Activated T-helper 2 cell treated with anti-CD3 and anti-CD28 coated beads, Interferon-gamma antibody, Interleukin-2, Interleukin-4, amounts not matched to agents 10 μg/mL and 5 μg/mL and 100 μg/mL, durations not matched to agents 14 hours and 24 hours and 36 hours (primary cell): ENCODE measurements at regions not wholly inside any gene's neighbourhood (a gene's known extent, or its start where the extent isn't known, plus 50 kb on each side); places are given as distances from the start of the nearest gene placed in this dataset.

Experiments used
- DNase-seq: peaks from one replicate; pipeline ENCODE4 v3.0.0; 2021; ENCODE audit warnings: low spot score
- H3K27ac Mint-ChIP-seq: one replicate; pipeline ENCODE4 v1.8.0; 2021; ENCODE audit warnings: mixed read lengths
- H3K27me3 Mint-ChIP-seq: one replicate; pipeline ENCODE4 v1.8.0; 2021; ENCODE audit warnings: low read depth, mixed read lengths
- H3K36me3 Mint-ChIP-seq: one replicate; pipeline ENCODE4 v1.8.0; 2021; ENCODE audit warnings: low read depth, mixed read lengths
- H3K4me1 Mint-ChIP-seq: one replicate; pipeline ENCODE4 v1.8.0; 2021; ENCODE audit warnings: low read depth, mixed read lengths
- H3K4me3 Mint-ChIP-seq: one replicate; pipeline ENCODE4 v1.8.0; 2021; ENCODE audit warnings: low read depth, mild to moderate bottlenecking, moderate library complexity, mixed read lengths
- H3K9me3 Mint-ChIP-seq: one replicate; pipeline ENCODE4 v1.8.0; 2021; ENCODE audit warnings: mixed read lengths
- intact Hi-C: fragments of 100-400 bp; cut with micrococcal nuclease; formaldehyde crosslinking; loops from one replicate; pipeline ENCODE4 v1.15.1; 2023

GRCh38 chr10:52659085-52659484, 113.5 kb downstream of the MBL2 start:
- intact Hi-C loops = no loop called here
- Mint-ChIP-seq H3K36me3 (no peaks in the 10 kb centered on the region), H3K4me3 (no peak overlapping the region), H3K9me3 (peaks cover under 1% of the 10 kb centered on the region), H3K4me1 (no peaks in the 10 kb centered on the region), H3K27me3 (no peaks in the 10 kb centered on the region), H3K27ac (no peak overlapping the region)
- DNase-seq = no peak

- no peak overlapping the region for H3K4me3 Mint-ChIP-seq
- H3K4me1 Mint-ChIP-seq = no peaks in the 10 kb centered on the region
- DNase-seq = no peak
- no peak overlapping the region for H3K27ac Mint-ChIP-seq
- H3K36me3 Mint-ChIP-seq = no peaks in the 10 kb centered on the region
- intact Hi-C loops = no loop called here
- peaks cover 19% of the 10 kb centered on the region for H3K9me3 Mint-ChIP-seq
- no peaks in the 10 kb centered on the region for H3K27me3 Mint-ChIP-seq
Observed at GRCh38 chr10:52662256-52662655, 110.3 kb downstream of the MBL2 start.

DNA sequence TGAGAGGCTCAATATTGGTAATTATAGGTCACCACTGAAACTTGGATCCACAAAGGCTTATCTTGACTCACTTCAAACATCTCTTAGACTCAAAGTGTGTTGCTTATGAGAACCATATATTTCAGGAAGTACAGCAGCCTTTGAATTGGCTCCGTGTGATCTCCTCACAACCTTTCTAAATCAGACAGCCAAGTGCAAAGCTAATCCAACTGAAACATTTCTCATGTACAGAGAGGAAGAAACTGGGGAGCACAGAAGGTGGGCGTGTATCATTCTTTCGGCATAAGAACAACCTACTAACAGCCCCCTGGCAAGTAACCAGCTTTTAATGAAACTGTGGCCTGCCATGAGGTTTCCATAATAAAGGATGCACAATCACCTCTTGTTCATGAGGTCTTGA, 109.4 kb downstream of the MBL2 start:
- H3K4me1 Mint-ChIP-seq = no peaks in the 10 kb centered on the region

DNA sequence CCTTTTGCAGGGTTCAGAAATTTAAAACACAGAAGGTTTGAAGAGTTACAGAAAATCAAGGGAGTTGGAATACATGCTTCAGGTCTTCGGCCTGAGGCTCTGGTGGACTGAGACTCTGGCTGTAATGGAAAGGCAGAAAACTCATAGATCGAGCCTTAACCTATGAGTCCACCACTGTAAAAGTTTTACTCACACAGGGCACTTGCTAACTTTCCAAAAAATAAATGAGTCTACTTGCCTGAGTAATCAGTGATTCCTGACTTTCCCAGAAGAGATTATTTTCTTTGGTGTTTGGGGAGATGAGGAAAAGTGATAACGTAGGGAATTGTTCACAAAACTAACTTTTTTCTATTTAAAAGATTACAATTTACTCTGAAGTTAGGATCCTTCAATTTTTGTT, 108.0 kb downstream of the MBL2 start:
- no peak overlapping the region for H3K27ac Mint-ChIP-seq
- no peaks in the 10 kb centered on the region for H3K36me3 Mint-ChIP-seq
- H3K4me3 Mint-ChIP-seq = no peak overlapping the region
- intact Hi-C loops = no loop called here
- peaks cover 19% of the 10 kb centered on the region for H3K9me3 Mint-ChIP-seq
- no peak for DNase-seq
- no peaks in the 10 kb centered on the region for H3K4me1 Mint-ChIP-seq
- no peaks in the 10 kb centered on the region for H3K27me3 Mint-ChIP-seq

More for the DNA sequence above, 109.4 kb downstream of the MBL2 start:
- H3K9me3 Mint-ChIP-seq = peaks cover 19% of the 10 kb centered on the region
- no peaks in the 10 kb centered on the region for H3K36me3 Mint-ChIP-seq
- H3K27ac Mint-ChIP-seq = no peak overlapping the region
- no peak for DNase-seq
- intact Hi-C loops = no loop called here
- no peaks in the 10 kb centered on the region for H3K27me3 Mint-ChIP-seq
- H3K4me3 Mint-ChIP-seq = no peak overlapping the region

DNA sequence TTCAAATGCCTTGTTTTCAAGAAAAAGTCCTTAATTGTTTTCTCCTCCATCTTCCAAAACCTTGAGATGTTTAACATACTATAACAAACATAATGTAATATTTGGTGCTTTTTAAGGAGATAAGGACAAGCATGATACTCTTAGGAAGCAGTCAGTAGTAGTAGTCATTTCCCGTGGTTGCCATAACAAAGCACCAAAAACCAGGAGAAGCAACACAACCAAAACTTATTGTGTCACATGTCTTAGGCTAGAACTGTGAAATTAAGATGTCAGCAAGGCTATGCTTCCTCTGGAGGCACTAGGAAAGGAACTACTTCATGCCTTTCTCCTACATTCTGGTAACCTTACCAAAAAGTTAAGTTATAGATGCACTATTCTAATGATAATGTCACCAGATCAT, 106.8 kb downstream of the MBL2 start:
- Mint-ChIP-seq H3K9me3 (peaks cover 19% of the 10 kb centered on the region), H3K27ac (no peak overlapping the region), H3K4me3 (no peak overlapping the region), H3K36me3 (no peaks in the 10 kb centered on the region), H3K4me1 (no peaks in the 10 kb centered on the region), H3K27me3 (no peaks in the 10 kb centered on the region)
- intact Hi-C loops = no loop called here
- DNase-seq = no peak

DNA sequence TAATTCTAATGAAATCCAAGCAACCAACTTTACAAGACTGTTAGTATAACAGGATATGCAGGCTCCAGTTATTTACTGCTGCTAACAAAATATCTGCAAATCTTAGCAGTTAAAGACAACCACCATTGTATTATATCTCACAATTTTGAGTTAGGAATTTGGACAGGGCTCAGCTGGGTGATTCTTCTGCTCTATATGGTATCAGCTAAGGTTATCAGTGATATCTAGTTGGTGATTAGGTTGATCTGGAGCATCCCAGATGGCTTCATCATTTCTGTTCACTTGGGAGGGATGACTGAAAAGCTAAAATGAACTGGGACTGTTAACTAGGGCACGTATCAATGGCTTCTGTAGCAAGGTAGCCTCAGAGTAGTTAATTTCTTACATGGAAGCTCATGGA, 105.7 kb downstream of the MBL2 start:
- Mint-ChIP-seq H3K4me3 (no peak overlapping the region), H3K27me3 (no peaks in the 10 kb centered on the region), H3K4me1 (no peaks in the 10 kb centered on the region), H3K27ac (no peak overlapping the region), H3K9me3 (peaks cover 19% of the 10 kb centered on the region), H3K36me3 (no peaks in the 10 kb centered on the region)
- intact Hi-C loops = no loop called here
- no peak for DNase-seq

DNA sequence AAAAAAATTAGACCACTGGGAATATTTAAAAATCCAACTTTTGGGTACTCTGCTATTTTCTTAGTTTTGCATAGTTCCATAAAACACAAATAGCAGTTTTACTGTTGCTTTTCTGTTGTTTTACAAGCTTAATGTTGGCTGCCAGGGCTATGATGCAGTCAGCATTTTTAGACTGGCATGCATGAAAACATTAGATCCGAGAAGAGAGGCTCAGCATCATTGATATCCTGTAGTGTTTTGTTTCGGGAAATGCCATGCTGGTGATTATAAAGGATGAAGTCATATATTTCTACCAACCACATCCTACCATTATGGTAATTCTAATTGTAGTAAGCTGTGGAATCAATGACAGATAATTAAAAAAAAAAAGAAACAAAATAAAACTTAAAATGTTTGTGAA, 104.6 kb downstream of the MBL2 start:
- H3K27me3 Mint-ChIP-seq = no peaks in the 10 kb centered on the region
- no peaks in the 10 kb centered on the region for H3K36me3 Mint-ChIP-seq
- peaks cover 19% of the 10 kb centered on the region for H3K9me3 Mint-ChIP-seq
- H3K4me1 Mint-ChIP-seq = no peaks in the 10 kb centered on the region
- no peak for DNase-seq
- H3K4me3 Mint-ChIP-seq = no peak overlapping the region
- intact Hi-C loops = no loop called here
- no peak overlapping the region for H3K27ac Mint-ChIP-seq

GRCh38 chr10:52672880-52673279, 99.7 kb downstream of the MBL2 start:
- no peak for DNase-seq
- H3K27ac Mint-ChIP-seq = no peak overlapping the region
- no peaks in the 10 kb centered on the region for H3K27me3 Mint-ChIP-seq

DNA sequence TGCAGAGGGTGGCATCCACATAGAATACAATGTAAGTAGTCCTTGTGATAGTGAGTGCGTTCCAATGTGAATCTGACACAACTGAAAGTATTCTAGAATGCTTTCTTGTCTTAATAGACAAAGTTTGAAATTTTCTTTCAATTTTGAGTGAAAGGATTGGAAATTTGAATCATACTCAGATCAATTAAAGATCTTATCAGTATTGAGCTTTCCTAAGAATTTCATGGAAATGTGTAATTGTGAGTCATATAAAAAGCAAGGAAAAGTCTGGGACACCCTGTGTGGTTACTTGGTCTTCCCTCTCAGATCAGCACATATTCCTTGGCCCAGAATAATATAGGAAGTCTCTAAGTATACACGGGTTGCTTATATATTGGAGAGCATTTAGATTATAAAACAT, 99.1 kb downstream of the MBL2 start:
- Mint-ChIP-seq H3K27me3 (no peaks in the 10 kb centered on the region), H3K9me3 (peaks cover 8% of the 10 kb centered on the region), H3K4me3 (no peak overlapping the region), H3K4me1 (no peaks in the 10 kb centered on the region), H3K36me3 (no peaks in the 10 kb centered on the region), H3K27ac (no peak overlapping the region)
- no peak for DNase-seq
- intact Hi-C loops = no loop called here

More at GRCh38 chr10:52672880-52673279, 99.7 kb downstream of the MBL2 start:
- Mint-ChIP-seq H3K4me3 (no peak overlapping the region), H3K4me1 (no peaks in the 10 kb centered on the region), H3K36me3 (no peaks in the 10 kb centered on the region), H3K9me3 (peaks cover 8% of the 10 kb centered on the region)
- intact Hi-C loops = no loop called here

DNA sequence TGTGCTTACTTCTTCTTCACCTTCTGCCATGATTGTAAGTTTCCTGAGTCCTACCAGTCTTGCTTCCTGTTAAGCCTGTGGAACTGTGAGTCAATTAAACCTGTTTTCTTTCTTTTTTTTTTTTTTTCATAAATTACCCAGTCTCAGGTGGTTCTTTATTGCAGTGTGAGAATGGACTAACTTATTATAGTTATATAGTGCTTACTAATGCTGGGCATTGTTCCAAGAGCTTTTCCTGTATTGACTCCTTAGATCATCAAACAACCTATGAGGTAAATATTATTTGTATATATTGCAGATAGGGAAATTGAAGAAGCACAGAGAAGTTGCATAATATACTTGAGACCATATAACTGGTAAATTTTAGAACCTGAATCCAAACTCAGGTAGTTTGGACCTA, 98.1 kb downstream of the MBL2 start:
- Mint-ChIP-seq H3K27me3 (no peaks in the 10 kb centered on the region), H3K4me1 (no peaks in the 10 kb centered on the region), H3K27ac (no peak overlapping the region), H3K36me3 (no peaks in the 10 kb centered on the region), H3K4me3 (no peak overlapping the region), H3K9me3 (peaks cover 8% of the 10 kb centered on the region)
- no peak for DNase-seq
- intact Hi-C loops = no loop called here

- intact Hi-C loops = no loop called here
- Mint-ChIP-seq H3K4me1 (no peaks in the 10 kb centered on the region), H3K36me3 (no peaks in the 10 kb centered on the region), H3K9me3 (peaks cover 8% of the 10 kb centered on the region), H3K27me3 (no peaks in the 10 kb centered on the region), H3K27ac (no peak overlapping the region), H3K4me3 (no peak overlapping the region)
- DNase-seq = no peak
Observed at GRCh38 chr10:52677086-52677485, 95.5 kb downstream of the MBL2 start.

- peaks cover 8% of the 10 kb centered on the region for H3K9me3 Mint-ChIP-seq
- H3K4me3 Mint-ChIP-seq = no peak overlapping the region
- H3K27me3 Mint-ChIP-seq = no peaks in the 10 kb centered on the region
- no peak for DNase-seq
- intact Hi-C loops = no loop called here
- no peaks in the 10 kb centered on the region for H3K36me3 Mint-ChIP-seq
- H3K27ac Mint-ChIP-seq = no peak overlapping the region
- H3K4me1 Mint-ChIP-seq = peaks cover under 1% of the 10 kb centered on the region
Observed at GRCh38 chr10:52678611-52679010, 94.0 kb downstream of the MBL2 start.

DNA sequence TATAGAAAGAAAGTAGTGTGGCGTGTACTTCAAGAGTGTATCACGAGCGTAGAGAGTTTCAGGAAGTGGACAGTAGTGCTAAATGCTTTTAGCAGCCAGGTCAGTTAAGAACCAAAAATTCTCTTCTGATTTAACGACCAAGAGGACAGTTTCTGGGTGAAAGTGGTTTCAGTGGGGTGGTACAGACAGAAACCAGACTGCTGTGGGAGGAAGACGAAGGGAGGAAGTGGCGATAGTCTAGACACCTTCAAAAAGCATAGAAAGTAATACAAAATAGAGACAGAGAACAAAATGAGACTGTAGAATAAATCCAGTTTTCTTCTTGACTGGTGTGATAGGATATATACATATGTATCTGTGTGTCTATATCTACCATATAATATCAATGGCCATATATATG, 93.5 kb downstream of the MBL2 start:
- Mint-ChIP-seq H3K27me3 (no peaks in the 10 kb centered on the region), H3K9me3 (peaks cover 8% of the 10 kb centered on the region), H3K4me1 (peaks cover 2% of the 10 kb centered on the region), H3K4me3 (no peak overlapping the region), H3K27ac (no peak overlapping the region), H3K36me3 (no peaks in the 10 kb centered on the region)
- intact Hi-C loops = no loop called here
- no peak for DNase-seq

DNA sequence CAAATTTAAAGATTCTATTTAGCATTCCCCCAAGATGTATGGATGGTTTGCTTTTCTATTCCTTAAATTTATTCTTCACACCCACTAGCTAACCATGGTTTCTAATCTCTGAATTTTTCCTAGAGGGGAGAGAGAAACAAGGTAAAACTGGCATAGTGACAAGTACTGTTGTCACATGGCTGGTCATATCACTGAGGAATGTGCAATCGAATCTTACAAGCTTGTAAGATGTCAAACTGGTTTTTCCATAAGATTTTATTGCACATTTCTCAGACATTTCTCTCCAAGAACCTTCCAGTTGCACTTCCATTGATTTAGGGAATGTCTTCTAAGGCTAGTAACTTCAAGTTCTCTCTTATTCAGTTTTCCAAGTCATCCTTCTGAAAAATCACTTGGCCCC, 89.8 kb downstream of the MBL2 start:
- intact Hi-C loops = no loop called here
- Mint-ChIP-seq H3K4me3 (no peak overlapping the region), H3K27me3 (no peaks in the 10 kb centered on the region), H3K36me3 (no peaks in the 10 kb centered on the region), H3K27ac (no peak overlapping the region), H3K9me3 (no peaks in the 10 kb centered on the region), H3K4me1 (peaks cover 6% of the 10 kb centered on the region)
- no peak for DNase-seq
